Neural cell (in vitro differentiated cells): ENCODE measurements at regions not wholly inside any gene's neighbourhood (a gene's known extent, or its start where the extent isn't known, plus 50 kb on each side); places are given as distances from the start of the nearest gene placed in this dataset.

ENCODE experiments used
- H2AFZ ChIP-seq: fragments of 200-600, 300-800 bp; sonication (generic), shearing (Covaris generic); 2 replicates; pipeline ENCODE4 v1.6.0; 2014; ENCODE audit warnings: low read depth, mild to moderate bottlenecking, antibody characterized with exemption, low read length, moderate library complexity
- H3F3A ChIP-seq: fragments of 200-600 bp; shearing (Covaris generic); 2 replicates; pipeline ENCODE4 v1.6.1; 2016; ENCODE audit warnings: mild to moderate bottlenecking, moderate library complexity, mixed read lengths, antibody characterized with exemption, low read length; ENCODE audit not compliant: insufficient read depth, poor library complexity, severe bottlenecking
- H3K27ac ChIP-seq: fragments of 200-600, 300-800 bp; sonication (generic), shearing (Covaris generic); 2 replicates; pipeline ENCODE4 v1.5.1; 2014; ENCODE audit warnings: mild to moderate bottlenecking, low read length, moderate library complexity
- H3K27me3 ChIP-seq: fragments of 300-800, 200-600 bp; sonication (generic), shearing (Covaris generic); 2 replicates; pipeline ENCODE4 v1.6.0; 2014; ENCODE audit warnings: mild to moderate bottlenecking, low read depth, low read length, moderate library complexity; ENCODE audit not compliant: insufficient read depth
- H3K36me3 ChIP-seq: fragments of 300-800, 200-600 bp; sonication (generic), shearing (Covaris generic); 2 replicates; pipeline ENCODE4 v1.5.1; 2014; ENCODE audit warnings: mild to moderate bottlenecking, antibody characterized with exemption, low read length, moderate library complexity; ENCODE audit not compliant: insufficient read depth
- H3K4me2 ChIP-seq: fragments of 300-800, 200-600 bp; sonication (generic), shearing (Covaris generic); 2 replicates; pipeline ENCODE4 v1.6.0; 2014; ENCODE audit warnings: mild to moderate bottlenecking, low read length
- H3K4me3 ChIP-seq: fragments of 300-800, 200-600 bp; sonication (generic), shearing (Covaris generic); 2 replicates; pipeline ENCODE4 v1.5.1; 2014; ENCODE audit warnings: mild to moderate bottlenecking, low read length, moderate library complexity
- H3K79me2 ChIP-seq: fragments of 200-600 bp; shearing (Covaris generic); replicated peaks from 2 replicates; pipeline ENCODE4 v1.6.0; 2014; ENCODE audit warnings: mild to moderate bottlenecking, low read length, moderate library complexity; ENCODE audit not compliant: insufficient read depth
- H3K9ac ChIP-seq: fragments of 300-800, 200-600 bp; sonication (generic), shearing (Covaris generic); 2 replicates; pipeline ENCODE4 v1.6.1; 2016; ENCODE audit warnings: mild to moderate bottlenecking, low read length, mixed read lengths
- H3K9me2 ChIP-seq: fragments of 200-600 bp; shearing (Covaris generic); 2 replicates; pipeline ENCODE4 v1.6.1; 2016; ENCODE audit warnings: mild to moderate bottlenecking, low read length, mixed read lengths; ENCODE audit not compliant: insufficient read depth
- H3K9me3 ChIP-seq: fragments of 200-600, 300-800 bp; sonication (generic), shearing (Covaris generic); 2 replicates; pipeline ENCODE4 v1.6.1; 2016; ENCODE audit warnings: mild to moderate bottlenecking, mixed run types, low read length, moderate library complexity, mixed read lengths
- H4K20me1 ChIP-seq: fragments of 200-600 bp; shearing (Covaris generic); 2 replicates; pipeline ENCODE4 v1.6.1; 2016; ENCODE audit warnings: mild to moderate bottlenecking, mixed run types; ENCODE audit not compliant: insufficient read depth
- CTCF ChIP-seq: fragments of 450-650 bp; IDR thresholded peaks from 2 replicates; pipeline ENCODE4 v1.5.1; 2014; ENCODE audit warnings: antibody characterized with exemption, mild to moderate bottlenecking, moderate library complexity; ENCODE audit not compliant: poor library complexity, severe bottlenecking
- EP300 ChIP-seq: fragments of 450-650 bp; conservative IDR thresholded peaks from 2 replicates; pipeline ENCODE4 v1.6.1; 2014; ENCODE audit warnings: antibody characterized with exemption, mild to moderate bottlenecking, moderate library complexity; ENCODE audit not compliant: poor library complexity, severe bottlenecking
- EZH2 ChIP-seq: fragments of 200-600, 300-800 bp; shearing (Covaris generic), sonication (generic); IDR thresholded peaks from 2 replicates; pipeline ENCODE4 v1.6.1; 2014; ENCODE audit warnings: antibody characterized with exemption, low read length, borderline replicate concordance, mild to moderate bottlenecking; ENCODE audit not compliant: insufficient read depth, poor library complexity, severe bottlenecking
- MXI1 ChIP-seq: fragments of 450-650 bp; conservative IDR thresholded peaks from 2 replicates; pipeline ENCODE4 v1.6.1; 2014; ENCODE audit warnings: antibody characterized with exemption, mild to moderate bottlenecking; ENCODE audit not compliant: poor library complexity, severe bottlenecking
- POLR2AphosphoS5 ChIP-seq: IDR thresholded peaks from 2 replicates; pipeline ENCODE4 v1.6.1; 2012
- RAD21 ChIP-seq: fragments of 450-650 bp; conservative IDR thresholded peaks from 2 replicates; pipeline ENCODE4 v1.6.1; 2014; ENCODE audit warnings: antibody characterized with exemption, mild to moderate bottlenecking, moderate library complexity
- REST ChIP-seq: IDR thresholded peaks from 2 replicates; pipeline ENCODE4 v1.6.1; 2012; ENCODE audit warnings: borderline replicate concordance
- SMC3 ChIP-seq: fragments of 450-650 bp; conservative IDR thresholded peaks from 2 replicates; pipeline ENCODE4 v1.6.1; 2014; ENCODE audit warnings: antibody characterized with exemption, mild to moderate bottlenecking, moderate library complexity; ENCODE audit not compliant: poor library complexity
- TAF1 ChIP-seq: IDR thresholded peaks from 2 replicates; pipeline ENCODE4 v1.6.1; 2012; ENCODE audit warnings: low read depth

- no peaks in the 10 kb centered on the region for H4K20me1 ChIP-seq
- H3K27ac ChIP-seq, result no peak overlapping the region
- H3K9me3 ChIP-seq, result no peaks in the 10 kb centered on the region
- H3K27me3 ChIP-seq, result no peaks in the 10 kb centered on the region
- no peak overlapping the region for H3K4me2 ChIP-seq
- H3K9ac ChIP-seq, result no peak overlapping the region
- H3F3A ChIP-seq, result no peaks in the 10 kb centered on the region
- no peaks in the 10 kb centered on the region for H3K36me3 ChIP-seq
- no peaks in the 10 kb centered on the region for H3K9me2 ChIP-seq
- no peak for TF ChIP-seq MXI1
- no peak for TF ChIP-seq EP300
- TF ChIP-seq POLR2AphosphoS5, result no peak
- TF ChIP-seq CTCF, result no peak
- TF ChIP-seq EZH2, result no peak
- TF ChIP-seq TAF1, result no peak
- TF ChIP-seq REST, result no peak
- TF ChIP-seq SMC3, result no peak
- TF ChIP-seq RAD21, result no peak
- H2AFZ ChIP-seq, result no peak overlapping the region
- H3K79me2 ChIP-seq, result no peaks in the 10 kb centered on the region
- H3K4me3 ChIP-seq, result no peak overlapping the region
These were observed 303.7 kb downstream of the KCNN2 start for GRCh38 chr5:114665551-114665950.

- H3K9ac ChIP-seq, result no peak overlapping the region
- H2AFZ ChIP-seq, result no peak overlapping the region
These were observed 298.9 kb downstream of the KCNN2 start for GRCh38 chr5:114660791-114661190.

More at GRCh38 chr5:114660791-114661190, 298.9 kb downstream of the KCNN2 start:
- no peaks in the 10 kb centered on the region for H3K9me3 ChIP-seq
- H3K27ac ChIP-seq, result no peak overlapping the region
- H3K79me2 ChIP-seq, result no peaks in the 10 kb centered on the region
- no peaks in the 10 kb centered on the region for H3K9me2 ChIP-seq
- no peaks in the 10 kb centered on the region for H3K36me3 ChIP-seq
- no peaks in the 10 kb centered on the region for H4K20me1 ChIP-seq
- H3K27me3 ChIP-seq, result no peaks in the 10 kb centered on the region
- H3K4me2 ChIP-seq, result no peak overlapping the region
- H3K4me3 ChIP-seq, result no peak overlapping the region
- no peaks in the 10 kb centered on the region for H3F3A ChIP-seq
- TF ChIP-seq POLR2AphosphoS5, result no peak
- no peak for TF ChIP-seq EP300
- no peak for TF ChIP-seq REST
- TF ChIP-seq RAD21, result no peak
- TF ChIP-seq CTCF, result no peak
